ENCODE measurements at regions not wholly inside any gene's neighbourhood (a gene's known extent, or its start where the extent isn't known, plus 50 kb on each side); places are given as distances from the start of the nearest gene placed in this dataset.

GRCh38 chr18:78221496-78221895 is 758.1 kb upstream of the SALL3 start:
- TF ChIP-seq HIVEP1 (CRISPR knock-in tag; IDR thresholded peaks at IDR 0.05), result no peak
- no peak for TF ChIP-seq ZBTB40 (IDR thresholded peaks at IDR 0.05)
- no peak for TF ChIP-seq ZBTB40 (CRISPR knock-in tag; IDR thresholded peaks at IDR 0.05)
- TF ChIP-seq RAD51 (IDR thresholded peaks at IDR 0.05; ENCODE audit: borderline replicate concordance), result no peak
- TF ChIP-seq SP1 (IDR thresholded peaks at IDR 0.05), result no peak
- no peak for TF ChIP-seq SP1 (CRISPR knock-in tag; IDR thresholded peaks at IDR 0.05)
- no peak for TF ChIP-seq ZBTB20 (CRISPR knock-in tag; IDR thresholded peaks at IDR 0.05; ENCODE audit: borderline replicate concordance, low read depth)

Measured in HepG2 (cell line).